GM12878 (cell line): ENCODE measurements at regions not wholly inside any gene's neighbourhood (a gene's known extent, or its start where the extent isn't known, plus 50 kb on each side); places are given as distances from the start of the nearest gene placed in this dataset.

Source experiments
- ATF3 ChIP-seq: IDR thresholded peaks from 2 replicates; pipeline ENCODE4 v1.6.1; 2011; ENCODE audit warnings: low read depth, mild to moderate bottlenecking, low read length, moderate library complexity, borderline replicate concordance; ENCODE audit errors: extremely low read depth
- BHLHE40 ChIP-seq, 2 experiments: fragments of 450-650 bp in 1 of 2; IDR thresholded peaks; 2 replicates each; pipeline ENCODE4 v1.6.1; 2011 to 2017; ENCODE audit warnings: low read depth in 2 of 2, borderline replicate concordance in 1 of 2, improper control_type of control experiment in 1 of 2, low read length in 1 of 2, mild to moderate bottlenecking in 1 of 2
- CEBPZ ChIP-seq: fragments of 150-350 bp; IDR thresholded peaks from 2 replicates; pipeline ENCODE4 v1.6.1; 2016; ENCODE audit warnings: low read depth, low read length
- CTCF ChIP-seq, 3 experiments: IDR thresholded peaks in 2 of 3; conservative IDR thresholded peaks in 1 of 3; 2 replicates each; pipeline ENCODE4 v1.5.1; 2011; ENCODE audit warnings: low read depth in 3 of 3, low read length in 3 of 3, mild to moderate bottlenecking in 3 of 3, control low read depth in 2 of 3, moderate library complexity in 2 of 3, inconsistent platforms in 1 of 3, mixed read lengths in 1 of 3; ENCODE audit not compliant: control insufficient read depth in 2 of 3, insufficient read depth in 1 of 3; ENCODE audit errors: extremely low read depth in 1 of 3
- GABPA ChIP-seq: IDR thresholded peaks from 2 replicates; pipeline ENCODE4 v1.6.1; 2014; ENCODE audit warnings: antibody characterized with exemption, low read depth, mild to moderate bottlenecking, inconsistent platforms
- HDGF ChIP-seq: fragments of 450-650 bp; IDR thresholded peaks from 2 replicates; pipeline ENCODE4 v1.6.1; 2016; ENCODE audit warnings: antibody characterized with exemption
- JUNB ChIP-seq: IDR thresholded peaks from 2 replicates; pipeline ENCODE4 v1.6.1; 2016; ENCODE audit warnings: antibody characterized with exemption, mild to moderate bottlenecking
- NFYB ChIP-seq: IDR thresholded peaks from 2 replicates; pipeline ENCODE4 v1.6.1; 2011; ENCODE audit warnings: low read depth, mild to moderate bottlenecking, low read length, improper control_type of control experiment, moderate library complexity; ENCODE audit not compliant: insufficient read depth
- PKNOX1 ChIP-seq: fragments of 450-650 bp; IDR thresholded peaks from 2 replicates; pipeline ENCODE4 v1.6.1; 2016; ENCODE audit warnings: mild to moderate bottlenecking
- POLR2A ChIP-seq: IDR thresholded peaks from 2 replicates; pipeline ENCODE4 v1.6.1; 2011; ENCODE audit warnings: low read depth, mild to moderate bottlenecking, low read length
- RAD21 ChIP-seq: IDR thresholded peaks from 2 replicates; pipeline ENCODE4 v1.6.1; 2011; ENCODE audit warnings: mild to moderate bottlenecking, low read depth, low read length, moderate library complexity; ENCODE audit not compliant: insufficient read depth
- ZNF207 ChIP-seq: fragments of 450-650 bp; IDR thresholded peaks from 2 replicates; pipeline ENCODE4 v1.6.1; 2014; ENCODE audit warnings: antibody characterized with exemption, mild to moderate bottlenecking, borderline replicate concordance
- ZNF274 ChIP-seq: IDR thresholded peaks from one replicate; pipeline ENCODE4 v1.8.0; 2011; ENCODE audit not compliant: insufficient read length, insufficient read depth

GRCh38 chr4:32569861-32570260 lies 1849.7 kb downstream of the PCDH7 start:
- TF ChIP-seq POLR2A, result no peak
- TF ChIP-seq GABPA, result no peak
- no peak for TF ChIP-seq ZNF207
- no peak for TF ChIP-seq ZNF274
- TF ChIP-seq RAD21, result no peak
- peak; percentile 89 for TF ChIP-seq PKNOX1
- TF ChIP-seq CTCF (IDR thresholded peaks at IDR 0.05 in 2 of 3, conservative IDR thresholded peaks at IDR 0.05 in 1 of 3; ENCODE audit: control insufficient read depth in 2 of 3, extremely low read depth in 1 of 3, insufficient read depth in 1 of 3, low read depth in 3 of 3, low read length in 3 of 3), result no peak
- no peak for TF ChIP-seq JUNB
- TF ChIP-seq NFYB, result no peak
- TF ChIP-seq HDGF, result no peak
- no peak for TF ChIP-seq ATF3
- TF ChIP-seq BHLHE40 (IDR thresholded peaks at IDR 0.05; ENCODE audit: borderline replicate concordance in 1 of 2, low read depth in 2 of 2, low read length in 1 of 2), result no peak
- no peak for TF ChIP-seq CEBPZ
